ENCODE measurements at regions not wholly inside any gene's neighbourhood (a gene's known extent, or its start where the extent isn't known, plus 50 kb on each side); places are given as distances from the start of the nearest gene placed in this dataset.

- no peak for TF ChIP-seq CTCF (IDR thresholded peaks at IDR 0.05; ENCODE audit: low read depth, low read length, poor library complexity, severe bottlenecking)
- TF ChIP-seq EZH2phosphoT487 (IDR thresholded peaks at IDR 0.05; ENCODE audit: borderline replicate concordance, low read length), result no peak
Observed at GRCh38 chr7:67505449-67505848, 508.8 kb downstream of the TYW1 start.

Measured in DOHH2 (cell line).